OCI-LY1 (cell line): ENCODE measurements at regions not wholly inside any gene's neighbourhood (a gene's known extent, or its start where the extent isn't known, plus 50 kb on each side); places are given as distances from the start of the nearest gene placed in this dataset.

Experiments used
- H2AFZ ChIP-seq: fragments of 200-600 bp; sonication (generic), shearing (Covaris generic); 2 replicates; pipeline ENCODE4 v1.6.0; 2014; ENCODE audit warnings: antibody characterized with exemption, mild to moderate bottlenecking, low read length
- H3F3A ChIP-seq: fragments of 200-600 bp; sonication (generic), shearing (Covaris generic); 2 replicates; pipeline ENCODE4 v1.6.0; 2014; ENCODE audit warnings: mild to moderate bottlenecking, antibody characterized with exemption, low read length, moderate library complexity; ENCODE audit not compliant: insufficient read depth
- H3K27ac ChIP-seq: fragments of 200-600 bp; sonication (generic); 2 replicates; pipeline ENCODE4 v1.5.1; 2014; ENCODE audit warnings: low read length, mixed run types, mild to moderate bottlenecking, low read depth; ENCODE audit not compliant: poor library complexity, severe bottlenecking
- H3K27me3 ChIP-seq: fragments of 200-600 bp; sonication (generic); 2 replicates; pipeline ENCODE4 v1.6.0; 2014; ENCODE audit warnings: antibody characterized with exemption, mild to moderate bottlenecking, low read length, moderate library complexity; ENCODE audit not compliant: insufficient read depth
- H3K36me3 ChIP-seq: fragments of 200-600 bp; sonication (generic); 2 replicates; pipeline ENCODE4 v1.6.1; 2014; ENCODE audit warnings: mild to moderate bottlenecking, antibody characterized with exemption, low read length, moderate library complexity, mixed read lengths; ENCODE audit not compliant: insufficient read depth
- H3K4me1 ChIP-seq: fragments of 200-600 bp; sonication (generic); 2 replicates; pipeline ENCODE4 v1.5.1; 2014; ENCODE audit warnings: mild to moderate bottlenecking, low read length, moderate library complexity; ENCODE audit not compliant: insufficient read depth, severe bottlenecking
- H3K4me2 ChIP-seq: fragments of 200-600 bp; sonication (generic), shearing (Covaris generic); 2 replicates; pipeline ENCODE4 v1.6.1; 2014; ENCODE audit warnings: low read length
- H3K4me3 ChIP-seq: fragments of 200-600 bp; sonication (generic); 2 replicates; pipeline ENCODE4 v1.5.1; 2014; ENCODE audit warnings: low read length, low read depth, mild to moderate bottlenecking, mixed read lengths; ENCODE audit not compliant: poor library complexity, severe bottlenecking
- H3K79me2 ChIP-seq: fragments of 200-600 bp; shearing (Covaris generic); 2 replicates; pipeline ENCODE4 v1.6.1; 2016; ENCODE audit warnings: mixed run types, low read length, mixed read lengths; ENCODE audit not compliant: insufficient read depth
- H3K9ac ChIP-seq: fragments of 200-600 bp; sonication (generic), shearing (Covaris generic); 2 replicates; pipeline ENCODE4 v1.6.1; 2014; ENCODE audit warnings: mild to moderate bottlenecking, low read length, mixed read lengths
- H3K9me2 ChIP-seq: fragments of 200-600 bp; sonication (generic), shearing (Covaris generic); 2 replicates; pipeline ENCODE4 v1.6.1; 2014; ENCODE audit warnings: low read depth, mild to moderate bottlenecking, low read length, mixed read lengths
- H3K9me3 ChIP-seq: fragments of 200-600 bp; shearing (Covaris generic); 2 replicates; pipeline ENCODE4 v1.6.1; 2014; ENCODE audit warnings: low read length, mixed read lengths
- H4K20me1 ChIP-seq: fragments of 200-600 bp; sonication (generic), shearing (Covaris generic); 2 replicates; pipeline ENCODE4 v1.6.0; 2016; ENCODE audit warnings: mild to moderate bottlenecking, low read length; ENCODE audit not compliant: insufficient read depth
- CTCF ChIP-seq: fragments of 200-600 bp; sonication (generic), shearing (Covaris generic); IDR thresholded peaks from 2 replicates; pipeline ENCODE4 v1.5.1; 2017; ENCODE audit warnings: mild to moderate bottlenecking, antibody characterized with exemption, low read length, moderate library complexity, mixed read lengths
- EZH2 ChIP-seq: fragments of 200-600 bp; sonication (generic), shearing (Covaris generic); IDR thresholded peaks from 2 replicates; pipeline ENCODE4 v1.8.0; 2017; ENCODE audit warnings: borderline replicate concordance, mixed run types, mild to moderate bottlenecking, antibody characterized with exemption, low read length, moderate library complexity, mixed read lengths

GRCh38 chr2:12001621-12002020, 255.2 kb downstream of the LPIN1 start:
- H2AFZ ChIP-seq: no peak overlapping the region
- no peaks in the 10 kb centered on the region for H4K20me1 ChIP-seq
- peaks cover 38% of the 10 kb centered on the region for H3K4me1 ChIP-seq
- H3K4me2 ChIP-seq: no peak overlapping the region
- H3K4me3 ChIP-seq: no peak overlapping the region
- TF ChIP-seq EZH2: no peak
- TF ChIP-seq CTCF: no peak
- H3K79me2 ChIP-seq: no peaks in the 10 kb centered on the region
- no peaks in the 10 kb centered on the region for H3F3A ChIP-seq
- no peak overlapping the region for H3K27ac ChIP-seq
- H3K36me3 ChIP-seq: no peaks in the 10 kb centered on the region
- no peak overlapping the region for H3K9ac ChIP-seq
- no peaks in the 10 kb centered on the region; the same call in 1 of the 2 replicates for H3K9me3 ChIP-seq
- no peaks in the 10 kb centered on the region for H3K27me3 ChIP-seq
- no peaks in the 10 kb centered on the region for H3K9me2 ChIP-seq

GRCh38 chr2:12002215-12002614, 255.8 kb downstream of the LPIN1 start:
- Histone ChIP-seq H3K4me2 (no peak overlapping the region), H3F3A (no peaks in the 10 kb centered on the region), H4K20me1 (no peaks in the 10 kb centered on the region), H3K9me3 (no peaks in the 10 kb centered on the region; the same call in 1 of the 2 replicates), H3K4me1 (peaks cover 44% of the 10 kb centered on the region), H3K27me3 (no peaks in the 10 kb centered on the region), H3K36me3 (no peaks in the 10 kb centered on the region), H3K79me2 (no peaks in the 10 kb centered on the region), H3K9ac (no peak overlapping the region), H3K4me3 (no peak overlapping the region), H3K27ac (no peak overlapping the region), H2AFZ (no peak overlapping the region), H3K9me2 (no peaks in the 10 kb centered on the region)
- no peak for TF ChIP-seq EZH2
- no peak for TF ChIP-seq CTCF

GRCh38 chr2:12004713-12005112, 258.3 kb downstream of the LPIN1 start:
- no peaks in the 10 kb centered on the region for H3K27me3 ChIP-seq
- H3K4me3 ChIP-seq: no peak overlapping the region
- H3K4me2 ChIP-seq: no peak overlapping the region
- H3K36me3 ChIP-seq: no peaks in the 10 kb centered on the region
- peaks cover 50% of the 10 kb centered on the region for H3K4me1 ChIP-seq
- no peaks in the 10 kb centered on the region for H3K9me2 ChIP-seq
- no peaks in the 10 kb centered on the region for H4K20me1 ChIP-seq
- no peak for TF ChIP-seq CTCF
- TF ChIP-seq EZH2: no peak
- H3K27ac ChIP-seq: peak overlapping the region; percentile 91
- H3K9me3 ChIP-seq: no peaks in the 10 kb centered on the region; the same call in 1 of the 2 replicates
- no peaks in the 10 kb centered on the region for H3F3A ChIP-seq
- no peaks in the 10 kb centered on the region for H3K79me2 ChIP-seq
- H2AFZ ChIP-seq: no peak overlapping the region
- H3K9ac ChIP-seq: no peak overlapping the region
